ENCODE measurements at regions not wholly inside any gene's neighbourhood (a gene's known extent, or its start where the extent isn't known, plus 50 kb on each side); places are given as distances from the start of the nearest gene placed in this dataset.

DNA sequence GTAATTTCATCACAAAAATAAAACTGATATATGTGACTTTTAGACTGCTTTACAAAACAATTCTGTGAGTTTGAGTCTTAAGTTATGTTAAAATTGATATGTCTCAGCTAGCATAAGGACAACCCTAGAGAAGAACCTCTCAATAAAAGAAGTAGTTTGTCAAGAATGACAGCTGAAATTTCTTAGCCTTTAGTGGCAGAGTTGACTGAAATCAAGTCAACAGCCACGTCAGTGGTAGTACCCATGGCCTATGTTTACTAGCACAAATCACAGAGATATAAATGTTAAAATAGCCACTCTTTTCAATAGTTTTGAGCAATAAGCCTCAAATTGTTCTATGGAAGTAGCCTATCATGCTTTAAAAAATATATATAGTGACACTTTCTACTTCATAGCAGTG is 138.9 kb upstream of the FERD3L start:
- no peak overlapping the region for H3K27ac Mint-ChIP-seq
- Histone ChIP-seq H3K36me3 (ENCODE audit: insufficient read depth) (no peaks in the 10 kb centered on the region), H3K79me2 (replicated peaks; ENCODE audit: insufficient read depth) (no peaks in the 10 kb centered on the region), H3K27ac (ENCODE audit: low read depth) (no peak overlapping the region), H3K9me2 (ENCODE audit: insufficient read depth) (no peaks in the 10 kb centered on the region), H3K4me1 (ENCODE audit: insufficient read depth) (no peaks in the 10 kb centered on the region), H3K27me3 (ENCODE audit: insufficient read depth) (no peaks in the 10 kb centered on the region), H3K4me2 (no peak overlapping the region), H4K20me1 (replicated peaks; ENCODE audit: insufficient read depth) (no peaks in the 10 kb centered on the region), H3F3A (replicated peaks; ENCODE audit: low read depth) (no peaks in the 10 kb centered on the region), H3K4me3 (no peak overlapping the region), H2AFZ (no peak overlapping the region)
- H3K36me3 Mint-ChIP-seq (ENCODE audit: low read depth): no peaks in the 10 kb centered on the region
- no peaks in the 10 kb centered on the region for H3K4me1 Mint-ChIP-seq
- ATAC-seq (no peak), DNase-seq (ENCODE audit: low spot score) (no peak)
- TF ChIP-seq JUNB (IDR thresholded peaks at IDR 0.05; ENCODE audit: unreplicated experiment): no peak
- TF ChIP-seq, protein P1, sequence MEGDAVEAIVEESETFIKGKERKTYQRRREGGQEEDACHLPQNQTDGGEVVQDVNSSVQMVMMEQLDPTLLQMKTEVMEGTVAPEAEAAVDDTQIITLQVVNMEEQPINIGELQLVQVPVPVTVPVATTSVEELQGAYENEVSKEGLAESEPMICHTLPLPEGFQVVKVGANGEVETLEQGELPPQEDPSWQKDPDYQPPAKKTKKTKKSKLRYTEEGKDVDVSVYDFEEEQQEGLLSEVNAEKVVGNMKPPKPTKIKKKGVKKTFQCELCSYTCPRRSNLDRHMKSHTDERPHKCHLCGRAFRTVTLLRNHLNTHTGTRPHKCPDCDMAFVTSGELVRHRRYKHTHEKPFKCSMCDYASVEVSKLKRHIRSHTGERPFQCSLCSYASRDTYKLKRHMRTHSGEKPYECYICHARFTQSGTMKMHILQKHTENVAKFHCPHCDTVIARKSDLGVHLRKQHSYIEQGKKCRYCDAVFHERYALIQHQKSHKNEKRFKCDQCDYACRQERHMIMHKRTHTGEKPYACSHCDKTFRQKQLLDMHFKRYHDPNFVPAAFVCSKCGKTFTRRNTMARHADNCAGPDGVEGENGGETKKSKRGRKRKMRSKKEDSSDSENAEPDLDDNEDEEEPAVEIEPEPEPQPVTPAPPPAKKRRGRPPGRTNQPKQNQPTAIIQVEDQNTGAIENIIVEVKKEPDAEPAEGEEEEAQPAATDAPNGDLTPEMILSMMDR (conservative IDR thresholded peaks at IDR 0.05; ENCODE audit: low read depth in 2 of 2): no peak
- TF ChIP-seq EZH2 (IDR thresholded peaks at IDR 0.05; ENCODE audit: low read depth, unreplicated experiment): no peak
- no peak for TF ChIP-seq STAT1 (IDR thresholded peaks at IDR 0.05; ENCODE audit: unreplicated experiment)
- TF ChIP-seq, protein P2, sequence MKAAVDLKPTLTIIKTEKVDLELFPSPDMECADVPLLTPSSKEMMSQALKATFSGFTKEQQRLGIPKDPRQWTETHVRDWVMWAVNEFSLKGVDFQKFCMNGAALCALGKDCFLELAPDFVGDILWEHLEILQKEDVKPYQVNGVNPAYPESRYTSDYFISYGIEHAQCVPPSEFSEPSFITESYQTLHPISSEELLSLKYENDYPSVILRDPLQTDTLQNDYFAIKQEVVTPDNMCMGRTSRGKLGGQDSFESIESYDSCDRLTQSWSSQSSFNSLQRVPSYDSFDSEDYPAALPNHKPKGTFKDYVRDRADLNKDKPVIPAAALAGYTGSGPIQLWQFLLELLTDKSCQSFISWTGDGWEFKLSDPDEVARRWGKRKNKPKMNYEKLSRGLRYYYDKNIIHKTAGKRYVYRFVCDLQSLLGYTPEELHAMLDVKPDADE (IDR thresholded peaks at IDR 0.05): no peak
- no peak for TF ChIP-seq CREB1 (CRISPR knock-in tag; IDR thresholded peaks at IDR 0.05; ENCODE audit: low read depth)
- TF ChIP-seq ZNF331 (CRISPR knock-in tag; IDR thresholded peaks at IDR 0.05; ENCODE audit: low read depth): no peak
- no peak for TF ChIP-seq ZNF114 (CRISPR knock-in tag; IDR thresholded peaks at IDR 0.05)
- TF ChIP-seq, protein P3, sequence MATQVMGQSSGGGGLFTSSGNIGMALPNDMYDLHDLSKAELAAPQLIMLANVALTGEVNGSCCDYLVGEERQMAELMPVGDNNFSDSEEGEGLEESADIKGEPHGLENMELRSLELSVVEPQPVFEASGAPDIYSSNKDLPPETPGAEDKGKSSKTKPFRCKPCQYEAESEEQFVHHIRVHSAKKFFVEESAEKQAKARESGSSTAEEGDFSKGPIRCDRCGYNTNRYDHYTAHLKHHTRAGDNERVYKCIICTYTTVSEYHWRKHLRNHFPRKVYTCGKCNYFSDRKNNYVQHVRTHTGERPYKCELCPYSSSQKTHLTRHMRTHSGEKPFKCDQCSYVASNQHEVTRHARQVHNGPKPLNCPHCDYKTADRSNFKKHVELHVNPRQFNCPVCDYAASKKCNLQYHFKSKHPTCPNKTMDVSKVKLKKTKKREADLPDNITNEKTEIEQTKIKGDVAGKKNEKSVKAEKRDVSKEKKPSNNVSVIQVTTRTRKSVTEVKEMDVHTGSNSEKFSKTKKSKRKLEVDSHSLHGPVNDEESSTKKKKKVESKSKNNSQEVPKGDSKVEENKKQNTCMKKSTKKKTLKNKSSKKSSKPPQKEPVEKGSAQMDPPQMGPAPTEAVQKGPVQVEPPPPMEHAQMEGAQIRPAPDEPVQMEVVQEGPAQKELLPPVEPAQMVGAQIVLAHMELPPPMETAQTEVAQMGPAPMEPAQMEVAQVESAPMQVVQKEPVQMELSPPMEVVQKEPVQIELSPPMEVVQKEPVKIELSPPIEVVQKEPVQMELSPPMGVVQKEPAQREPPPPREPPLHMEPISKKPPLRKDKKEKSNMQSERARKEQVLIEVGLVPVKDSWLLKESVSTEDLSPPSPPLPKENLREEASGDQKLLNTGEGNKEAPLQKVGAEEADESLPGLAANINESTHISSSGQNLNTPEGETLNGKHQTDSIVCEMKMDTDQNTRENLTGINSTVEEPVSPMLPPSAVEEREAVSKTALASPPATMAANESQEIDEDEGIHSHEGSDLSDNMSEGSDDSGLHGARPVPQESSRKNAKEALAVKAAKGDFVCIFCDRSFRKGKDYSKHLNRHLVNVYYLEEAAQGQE (IDR thresholded peaks at IDR 0.05; ENCODE audit: unreplicated experiment): no peak
- TF ChIP-seq, protein P4, sequence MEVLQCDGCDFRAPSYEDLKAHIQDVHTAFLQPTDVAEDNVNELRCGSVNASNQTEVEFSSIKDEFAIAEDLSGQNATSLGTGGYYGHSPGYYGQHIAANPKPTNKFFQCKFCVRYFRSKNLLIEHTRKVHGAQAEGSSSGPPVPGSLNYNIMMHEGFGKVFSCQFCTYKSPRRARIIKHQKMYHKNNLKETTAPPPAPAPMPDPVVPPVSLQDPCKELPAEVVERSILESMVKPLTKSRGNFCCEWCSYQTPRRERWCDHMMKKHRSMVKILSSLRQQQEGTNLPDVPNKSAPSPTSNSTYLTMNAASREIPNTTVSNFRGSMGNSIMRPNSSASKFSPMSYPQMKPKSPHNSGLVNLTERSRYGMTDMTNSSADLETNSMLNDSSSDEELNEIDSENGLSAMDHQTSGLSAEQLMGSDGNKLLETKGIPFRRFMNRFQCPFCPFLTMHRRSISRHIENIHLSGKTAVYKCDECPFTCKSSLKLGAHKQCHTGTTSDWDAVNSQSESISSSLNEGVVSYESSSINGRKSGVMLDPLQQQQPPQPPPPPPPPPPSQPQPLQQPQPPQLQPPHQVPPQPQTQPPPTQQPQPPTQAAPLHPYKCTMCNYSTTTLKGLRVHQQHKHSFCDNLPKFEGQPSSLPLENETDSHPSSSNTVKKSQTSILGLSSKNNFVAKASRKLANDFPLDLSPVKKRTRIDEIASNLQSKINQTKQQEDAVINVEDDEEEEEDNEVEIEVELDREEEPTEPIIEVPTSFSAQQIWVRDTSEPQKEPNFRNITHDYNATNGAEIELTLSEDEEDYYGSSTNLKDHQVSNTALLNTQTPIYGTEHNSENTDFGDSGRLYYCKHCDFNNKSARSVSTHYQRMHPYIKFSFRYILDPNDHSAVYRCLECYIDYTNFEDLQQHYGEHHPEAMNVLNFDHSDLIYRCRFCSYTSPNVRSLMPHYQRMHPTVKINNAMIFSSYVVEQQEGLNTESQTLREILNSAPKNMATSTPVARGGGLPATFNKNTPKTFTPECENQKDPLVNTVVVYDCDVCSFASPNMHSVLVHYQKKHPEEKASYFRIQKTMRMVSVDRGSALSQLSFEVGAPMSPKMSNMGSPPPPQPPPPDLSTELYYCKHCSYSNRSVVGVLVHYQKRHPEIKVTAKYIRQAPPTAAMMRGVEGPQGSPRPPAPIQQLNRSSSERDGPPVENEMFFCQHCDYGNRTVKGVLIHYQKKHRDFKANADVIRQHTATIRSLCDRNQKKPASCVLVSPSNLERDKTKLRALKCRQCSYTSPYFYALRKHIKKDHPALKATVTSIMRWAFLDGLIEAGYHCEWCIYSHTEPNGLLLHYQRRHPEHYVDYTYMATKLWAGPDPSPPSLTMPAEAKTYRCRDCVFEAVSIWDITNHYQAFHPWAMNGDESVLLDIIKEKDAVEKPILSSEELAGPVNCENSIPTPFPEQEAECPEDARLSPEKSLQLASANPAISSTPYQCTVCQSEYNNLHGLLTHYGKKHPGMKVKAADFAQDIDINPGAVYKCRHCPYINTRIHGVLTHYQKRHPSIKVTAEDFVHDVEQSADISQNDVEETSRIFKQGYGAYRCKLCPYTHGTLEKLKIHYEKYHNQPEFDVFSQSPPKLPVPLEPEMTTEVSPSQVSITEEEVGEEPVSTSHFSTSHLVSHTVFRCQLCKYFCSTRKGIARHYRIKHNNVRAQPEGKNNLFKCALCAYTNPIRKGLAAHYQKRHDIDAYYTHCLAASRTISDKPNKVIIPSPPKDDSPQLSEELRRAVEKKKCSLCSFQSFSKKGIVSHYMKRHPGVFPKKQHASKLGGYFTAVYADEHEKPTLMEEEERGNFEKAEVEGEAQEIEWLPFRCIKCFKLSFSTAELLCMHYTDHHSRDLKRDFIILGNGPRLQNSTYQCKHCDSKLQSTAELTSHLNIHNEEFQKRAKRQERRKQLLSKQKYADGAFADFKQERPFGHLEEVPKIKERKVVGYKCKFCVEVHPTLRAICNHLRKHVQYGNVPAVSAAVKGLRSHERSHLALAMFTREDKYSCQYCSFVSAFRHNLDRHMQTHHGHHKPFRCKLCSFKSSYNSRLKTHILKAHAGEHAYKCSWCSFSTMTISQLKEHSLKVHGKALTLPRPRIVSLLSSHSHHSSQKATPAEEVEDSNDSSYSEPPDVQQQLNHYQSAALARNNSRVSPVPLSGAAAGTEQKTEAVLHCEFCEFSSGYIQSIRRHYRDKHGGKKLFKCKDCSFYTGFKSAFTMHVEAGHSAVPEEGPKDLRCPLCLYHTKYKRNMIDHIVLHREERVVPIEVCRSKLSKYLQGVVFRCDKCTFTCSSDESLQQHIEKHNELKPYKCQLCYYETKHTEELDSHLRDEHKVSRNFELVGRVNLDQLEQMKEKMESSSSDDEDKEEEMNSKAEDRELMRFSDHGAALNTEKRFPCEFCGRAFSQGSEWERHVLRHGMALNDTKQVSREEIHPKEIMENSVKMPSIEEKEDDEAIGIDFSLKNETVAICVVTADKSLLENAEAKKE (CRISPR knock-in tag; IDR thresholded peaks at IDR 0.05): no peak
- TF ChIP-seq EZH2phosphoT487 (IDR thresholded peaks at IDR 0.05; ENCODE audit: unreplicated experiment): no peak
- no peaks in the 10 kb centered on the region for H3K27me3 Mint-ChIP-seq (ENCODE audit: insufficient read depth, low read depth, poor library complexity)
- H3K9me3 Mint-ChIP-seq: no peaks in the 10 kb centered on the region
- H3K4me3 Mint-ChIP-seq: no peak overlapping the region
